ENCODE measurements at regions not wholly inside any gene's neighbourhood (a gene's known extent, or its start where the extent isn't known, plus 50 kb on each side); places are given as distances from the start of the nearest gene placed in this dataset.

GRCh38 chr1:221801251-221801661, 59.4 kb upstream of the DUSP10 start:
- TF ChIP-seq EZH2 (IDR thresholded peaks at IDR 0.05; ENCODE audit: borderline replicate concordance, low read depth, low read length, severe bottlenecking) (no peak), CTCF (IDR thresholded peaks at IDR 0.05; ENCODE audit: borderline replicate concordance, extremely low read depth, low read length, poor library complexity, severe bottlenecking) (no peak)
- Histone ChIP-seq H3K36me3 (ENCODE audit: insufficient read depth, low read length) (no peaks in the 10 kb centered on the region), H3K27ac (ENCODE audit: low read length) (0 out of 2 replicates have a peak overlapping the region, but pooled peaks have one; percentile 23), H3K4me3 (ENCODE audit: low read depth in 1 of 2, low read length in 2 of 2) (no peak overlapping the region), H4K20me1 (ENCODE audit: insufficient read depth, low read length) (no peaks in the 10 kb centered on the region), H2AFZ (ENCODE audit: low read depth, low read length) (no peak overlapping the region), H3K4me2 (ENCODE audit: insufficient read depth, low read length) (no peak overlapping the region), H3K9ac (ENCODE audit: low read depth, low read length) (no peak overlapping the region), H3K27me3 (ENCODE audit: insufficient read depth, low read length, poor library complexity) (no peaks in the 10 kb centered on the region), H3K9me3 (ENCODE audit: insufficient read depth, low read length, severe bottlenecking) (peaks cover 6% of the 10 kb centered on the region), H3K4me1 (ENCODE audit: insufficient read depth, low read length) (peaks cover 17% of the 10 kb centered on the region), H3K79me2 (ENCODE audit: insufficient read depth, low read length) (no peaks in the 10 kb centered on the region)
- peak; percentile 63 for ATAC-seq (ENCODE audit: insufficient read depth, low read depth)
- DNase-seq = no peak

- peak; percentile 97 for ATAC-seq (ENCODE audit: insufficient read depth, low read depth)
- Histone ChIP-seq H3K36me3 (ENCODE audit: insufficient read depth, low read length) (no peaks in the 10 kb centered on the region), H3K4me1 (ENCODE audit: insufficient read depth, low read length) (peaks cover 17% of the 10 kb centered on the region), H4K20me1 (ENCODE audit: insufficient read depth, low read length) (no peaks in the 10 kb centered on the region), H3K27ac (ENCODE audit: low read length) (0 out of 2 replicates have a peak overlapping the region, but pooled peaks have one; percentile 23), H3K27me3 (ENCODE audit: insufficient read depth, low read length, poor library complexity) (no peaks in the 10 kb centered on the region), H3K4me2 (ENCODE audit: insufficient read depth, low read length) (no peak overlapping the region), H3K79me2 (ENCODE audit: insufficient read depth, low read length) (no peaks in the 10 kb centered on the region), H2AFZ (ENCODE audit: low read depth, low read length) (no peak overlapping the region), H3K9ac (ENCODE audit: low read depth, low read length) (no peak overlapping the region), H3K9me3 (ENCODE audit: insufficient read depth, low read length, severe bottlenecking) (peaks cover 6% of the 10 kb centered on the region), H3K4me3 (ENCODE audit: low read depth in 1 of 2, low read length in 2 of 2) (no peak overlapping the region)
- TF ChIP-seq EZH2 (IDR thresholded peaks at IDR 0.05; ENCODE audit: borderline replicate concordance, low read depth, low read length, severe bottlenecking) (no peak), CTCF (IDR thresholded peaks at IDR 0.05; ENCODE audit: borderline replicate concordance, extremely low read depth, low read length, poor library complexity, severe bottlenecking) (no peak)
- DNase-seq = peak; percentile 74
These were observed 58.9 kb upstream of the DUSP10 start for GRCh38 chr1:221800831-221801230.

GRCh38 chr1:221797506-221797905, 55.6 kb upstream of the DUSP10 start:
- Histone ChIP-seq H3K36me3 (ENCODE audit: insufficient read depth, low read length) (no peaks in the 10 kb centered on the region), H3K79me2 (ENCODE audit: insufficient read depth, low read length) (no peaks in the 10 kb centered on the region), H3K9me3 (ENCODE audit: insufficient read depth, low read length, severe bottlenecking) (peaks cover 6% of the 10 kb centered on the region), H2AFZ (ENCODE audit: low read depth, low read length) (no peak overlapping the region), H3K4me1 (ENCODE audit: insufficient read depth, low read length) (peaks cover 17% of the 10 kb centered on the region), H3K4me3 (ENCODE audit: low read depth in 1 of 2, low read length in 2 of 2) (no peak overlapping the region), H3K27me3 (ENCODE audit: insufficient read depth, low read length, poor library complexity) (no peaks in the 10 kb centered on the region), H4K20me1 (ENCODE audit: insufficient read depth, low read length) (no peaks in the 10 kb centered on the region), H3K9ac (ENCODE audit: low read depth, low read length) (no peak overlapping the region), H3K4me2 (ENCODE audit: insufficient read depth, low read length) (no peak overlapping the region), H3K27ac (ENCODE audit: low read length) (no peak overlapping the region)
- no peak for DNase-seq
- TF ChIP-seq EZH2 (IDR thresholded peaks at IDR 0.05; ENCODE audit: borderline replicate concordance, low read depth, low read length, severe bottlenecking) (no peak), CTCF (IDR thresholded peaks at IDR 0.05; ENCODE audit: borderline replicate concordance, extremely low read depth, low read length, poor library complexity, severe bottlenecking) (no peak)
- no peak for ATAC-seq (ENCODE audit: insufficient read depth, low read depth)

GRCh38 chr1:221796700-221797099, 54.8 kb upstream of the DUSP10 start:
- H3K27ac ChIP-seq (ENCODE audit: low read length) = no peak overlapping the region
- DNase-seq (no peak), ATAC-seq (ENCODE audit: insufficient read depth, low read depth) (no peak)
- H3K4me1 ChIP-seq (ENCODE audit: insufficient read depth, low read length) = peaks cover 15% of the 10 kb centered on the region
- H3K4me3 ChIP-seq (ENCODE audit: low read depth in 1 of 2, low read length in 2 of 2) = no peak overlapping the region
- no peak overlapping the region for H3K4me2 ChIP-seq (ENCODE audit: insufficient read depth, low read length)
- no peaks in the 10 kb centered on the region for H4K20me1 ChIP-seq (ENCODE audit: insufficient read depth, low read length)
- no peak overlapping the region for H3K9ac ChIP-seq (ENCODE audit: low read depth, low read length)
- no peaks in the 10 kb centered on the region for H3K27me3 ChIP-seq (ENCODE audit: insufficient read depth, low read length, poor library complexity)
- H3K36me3 ChIP-seq (ENCODE audit: insufficient read depth, low read length) = no peaks in the 10 kb centered on the region
- no peak overlapping the region for H2AFZ ChIP-seq (ENCODE audit: low read depth, low read length)
- TF ChIP-seq EZH2 (IDR thresholded peaks at IDR 0.05; ENCODE audit: borderline replicate concordance, low read depth, low read length, severe bottlenecking) = no peak
- TF ChIP-seq CTCF (IDR thresholded peaks at IDR 0.05; ENCODE audit: borderline replicate concordance, extremely low read depth, low read length, poor library complexity, severe bottlenecking) = no peak
- peaks cover 6% of the 10 kb centered on the region for H3K9me3 ChIP-seq (ENCODE audit: insufficient read depth, low read length, severe bottlenecking)
- no peaks in the 10 kb centered on the region for H3K79me2 ChIP-seq (ENCODE audit: insufficient read depth, low read length)

All from DND-41 (cell line).